HepG2 (cell line): ENCODE measurements at regions not wholly inside any gene's neighbourhood (a gene's known extent, or its start where the extent isn't known, plus 50 kb on each side); places are given as distances from the start of the nearest gene placed in this dataset.
A peak's percentile ranks its signal among the peaks of the same experiment; 100 is the strongest.

Experiments used
- ATAC-seq: fragments of 200-7000 bp; cut with Tn5 transposase; 3 replicates; pipeline ENCODE4 v1.9.1; 2020; ENCODE audit warnings: mild to moderate bottlenecking, moderate library complexity
- BruUV-seq: library from RNA; stranded (reverse); fragments of 400-500 nt; replicated peaks from 2 replicates; lab custom pipeline; 2021; lab: Mats Ljungman, UMichigan
- CTCF ChIA-PET: fragments of 300-600 bp; formaldehyde crosslinking; extraction: SDS; loops from one replicate; lab custom pipeline; 2021; ENCODE audit warnings: low total read pairs, inconsistent platforms, low intra/inter-chr PET ratio; lab: Yijun Ruan, JAX
- POLR2A ChIA-PET: fragments of 350-600 bp; sonication (Branson Sonifier 250); formaldehyde crosslinking; loops from one replicate; lab custom pipeline; 2020; ENCODE audit warnings: antibody characterized with exemption, inconsistent platforms; lab: Yijun Ruan, JAX
- DNase-seq: peaks from one replicate; pipeline ENCODE4 v3.0.0-alpha.2; 2015; ENCODE audit warnings: low spot score
- FAIRE-seq: peaks from 3 replicates; lab custom pipeline; 2011; peaks lifted over from hg19 to GRCh38; lab: Jason Lieb, UNC
- H2AFZ ChIP-seq: one replicate; pipeline ENCODE4 v1.6.1; 2011; ENCODE audit warnings: low read length, inconsistent platforms
- H3K27ac ChIP-seq: fragments of 300-600 bp; 3 replicates; pipeline ENCODE4 v1.8.0; 2011; ENCODE audit warnings: mixed run types, mild to moderate bottlenecking, mixed read lengths, low read length, inconsistent platforms; ENCODE audit not compliant: insufficient read depth; ENCODE audit errors: extremely low read length
- H3K27me3 ChIP-seq, 2 experiments: fragments of 200-600 bp in 1 of 2; 2 replicates in 1 of 2; 3 replicates in 1 of 2; pipeline versions ENCODE4 v1.6.0 to v1.8.0; 2011; ENCODE audit warnings: low read length in 2 of 2, mild to moderate bottlenecking in 2 of 2, moderate library complexity in 2 of 2, inconsistent platforms in 1 of 2; ENCODE audit not compliant: insufficient read depth in 2 of 2, control insufficient read depth in 1 of 2
- H3K36me3 ChIP-seq, 2 experiments: fragments of 200-600 bp in 1 of 2; replicated peaks in 1 of 2; 2 replicates in 1 of 2; 3 replicates in 1 of 2; pipeline versions ENCODE4 v1.5.1 to v1.8.0; 2011; ENCODE audit warnings: low read length in 2 of 2, inconsistent platforms in 1 of 2; ENCODE audit not compliant: insufficient read depth in 2 of 2, control insufficient read depth in 1 of 2
- H3K4me1 ChIP-seq: 2 replicates; pipeline ENCODE4 v1.5.1; 2012; ENCODE audit warnings: low read length, inconsistent platforms; ENCODE audit not compliant: insufficient read depth
- H3K4me2 ChIP-seq: 2 replicates; pipeline ENCODE4 v1.6.0; 2011; ENCODE audit warnings: low read depth, low read length, inconsistent platforms
- H3K4me3 ChIP-seq, 3 experiments: fragments of 200-600 bp in 1 of 3; sonication (generic), shearing (Covaris generic) in 1 of 3; replicated peaks in 1 of 3; 2 replicates each; pipeline ENCODE4 v1.5.1; 2011 to 2016; ENCODE audit warnings: low read length in 3 of 3, inconsistent platforms in 2 of 3, low read depth in 2 of 3, mild to moderate bottlenecking in 2 of 3, control low read depth in 1 of 3, mixed read lengths in 1 of 3; ENCODE audit not compliant: insufficient read depth in 1 of 3
- H3K79me2 ChIP-seq: one replicate; pipeline ENCODE4 v1.6.1; 2011; ENCODE audit warnings: low read length, inconsistent platforms; ENCODE audit not compliant: insufficient read depth
- H3K9ac ChIP-seq: 2 replicates; pipeline ENCODE4 v1.6.0; 2011; ENCODE audit warnings: mild to moderate bottlenecking, low read depth, low read length, inconsistent platforms; ENCODE audit not compliant: insufficient read depth
- H3K9me3 ChIP-seq: 2 replicates; pipeline ENCODE4 v1.5.1; 2012; ENCODE audit warnings: mild to moderate bottlenecking, low read length
- H4K20me1 ChIP-seq: 2 replicates; pipeline ENCODE4 v1.6.0; 2011; ENCODE audit warnings: inconsistent platforms, mild to moderate bottlenecking, low read length, moderate library complexity; ENCODE audit not compliant: insufficient read depth
- HNF4A ChIP-seq: sonication (generic); formaldehyde crosslinking; IDR thresholded peaks from 2 replicates; pipeline ENCODE4 v1.4.0; 2020; ENCODE audit warnings: missing genetic modification reagents
- HNF4G ChIP-seq, 2 experiments: sonication (generic) in 1 of 2; formaldehyde crosslinking in 1 of 2; IDR thresholded peaks; 2 replicates each; pipeline versions ENCODE4 v1.4.0 to v1.6.1; 2011 to 2020; ENCODE audit warnings: borderline replicate concordance in 2 of 2, low read depth in 2 of 2, mild to moderate bottlenecking in 2 of 2, low read length in 1 of 2, missing genetic modification reagents in 1 of 2, moderate library complexity in 1 of 2
- KAT7 ChIP-seq: IDR thresholded peaks from 2 replicates; pipeline ENCODE4 v1.6.1; 2018; ENCODE audit warnings: borderline replicate concordance, missing compliant biosample characterization
- MEF2D ChIP-seq: sonication (generic); formaldehyde crosslinking; IDR thresholded peaks from 2 replicates; pipeline ENCODE4 v1.5.1; 2020; ENCODE audit warnings: mild to moderate bottlenecking, missing genetic modification reagents
- NCOR1 ChIP-seq: fragments of 200-600 bp; sonication (generic); IDR thresholded peaks from 2 replicates; pipeline ENCODE4 v1.7.0; 2017; ENCODE audit warnings: antibody characterized with exemption, low read length, borderline replicate concordance
- TOE1 ChIP-seq: sonication (generic); formaldehyde crosslinking; IDR thresholded peaks from 2 replicates; pipeline ENCODE4 v1.4.0; 2020; ENCODE audit warnings: mild to moderate bottlenecking, missing genetic modification reagents
- WGBS: methylation state at CpG from one replicate; pipeline ENCODE4 v1.1.6; 2017; ENCODE audit warnings: low lambda C conversion rate; 5-methylcytosine and 5-hydroxymethylcytosine counted together
- in situ Hi-C: cut with HindIII; loops from 2 replicates; pipeline ENCODE4 v1.10.0; 2017; ENCODE audit warnings: low pct_unique_long_range_greater_than_20kb; ENCODE audit not compliant: extremely low pct_ligation_motif_present
- intact Hi-C: fragments of 100-400 bp; cut with micrococcal nuclease; formaldehyde crosslinking; loops from one replicate; pipeline ENCODE4 v1.10.0; 2022; ENCODE audit not compliant: unreplicated experiment
- TF ChIP-seq, protein P1 (sequence below): IDR thresholded peaks from 2 replicates; pipeline ENCODE4 v1.6.1; 2016; ENCODE audit warnings: low read depth, missing genetic modification reagents, missing compliant biosample characterization
- TF ChIP-seq, protein P2 (sequence below): sonication (generic); formaldehyde crosslinking; conservative IDR thresholded peaks from 2 replicates; pipeline ENCODE4 v1.4.0; 2020; ENCODE audit warnings: mild to moderate bottlenecking, missing genetic modification reagents, moderate library complexity

DNA sequence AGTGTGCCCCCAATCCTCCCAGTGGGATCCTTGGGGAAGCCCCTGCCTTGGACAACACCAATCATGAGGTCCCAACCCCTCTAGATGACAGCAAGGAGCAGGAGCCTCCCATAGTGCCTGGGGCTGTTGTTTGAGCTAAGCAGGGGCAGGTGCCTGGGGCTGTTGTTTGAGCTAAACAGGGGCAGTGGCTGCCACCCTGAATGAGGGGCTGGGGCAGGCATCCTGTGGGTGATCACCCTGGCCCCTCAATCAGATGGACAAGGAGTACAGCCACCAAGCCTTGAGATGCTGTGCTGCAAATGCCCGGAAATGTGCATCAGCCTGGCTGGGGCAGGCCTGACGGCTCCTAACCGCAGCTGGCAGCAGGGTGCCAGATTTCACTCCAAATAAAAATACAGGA is 66.7 kb downstream of the MYEOV start:
- Histone ChIP-seq H3K4me1 (peaks cover 24% of the 10 kb centered on the region), H4K20me1 (no peaks in the 10 kb centered on the region), H3K9me3 (peaks cover 7% of the 10 kb centered on the region; the same call in 1 of the 2 replicates), H3K79me2 (no peaks in the 10 kb centered on the region), H3K27ac (no peak overlapping the region), H3K4me2 (no peak overlapping the region), H3K36me3 (no peaks in the 10 kb centered on the region), H2AFZ (no peak overlapping the region), H3K4me3 (no peak overlapping the region), H3K27me3 (peaks cover 0 to 9% of the 10 kb centered on the region in 2 experiments; a peak in 1 of 5 replicates), H3K9ac (no peak overlapping the region)
- TF ChIP-seq MEF2D (CRISPR knock-in tag) (no peak), KAT7 (CRISPR knock-in tag) (no peak)
- no peak for FAIRE-seq
- in situ Hi-C loops: no loop called here
- WGBS: 48% methylated on average over 3 of the region's 3 CpGs
- DNase-seq: no peak
- ChIA-PET POLR2A (no interaction called here), CTCF (no interaction called here)
- intact Hi-C loops: no loop called here
- BruUV-seq: no TSS peak
- ATAC-seq: no peak

DNA sequence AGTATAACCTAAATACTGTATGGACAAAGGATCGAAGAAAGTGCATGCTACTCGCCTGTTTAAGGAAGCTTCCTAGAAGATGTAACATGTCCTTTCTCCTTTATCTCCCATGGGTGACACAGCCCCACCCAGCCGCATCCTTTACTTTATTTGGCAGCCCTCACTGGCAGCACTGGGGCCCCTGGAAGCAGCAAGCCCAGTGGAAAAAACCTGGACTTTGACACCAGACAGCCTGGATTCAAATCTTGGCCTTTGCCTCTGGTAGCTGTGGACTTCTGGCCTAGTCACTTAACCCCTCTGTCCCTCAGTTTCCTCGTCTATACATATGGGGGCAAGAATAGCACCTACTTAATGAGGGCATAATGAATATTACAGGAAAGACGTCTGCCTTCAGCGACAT is 67.1 kb downstream of the MYEOV start:
- TF ChIP-seq, protein P1, sequence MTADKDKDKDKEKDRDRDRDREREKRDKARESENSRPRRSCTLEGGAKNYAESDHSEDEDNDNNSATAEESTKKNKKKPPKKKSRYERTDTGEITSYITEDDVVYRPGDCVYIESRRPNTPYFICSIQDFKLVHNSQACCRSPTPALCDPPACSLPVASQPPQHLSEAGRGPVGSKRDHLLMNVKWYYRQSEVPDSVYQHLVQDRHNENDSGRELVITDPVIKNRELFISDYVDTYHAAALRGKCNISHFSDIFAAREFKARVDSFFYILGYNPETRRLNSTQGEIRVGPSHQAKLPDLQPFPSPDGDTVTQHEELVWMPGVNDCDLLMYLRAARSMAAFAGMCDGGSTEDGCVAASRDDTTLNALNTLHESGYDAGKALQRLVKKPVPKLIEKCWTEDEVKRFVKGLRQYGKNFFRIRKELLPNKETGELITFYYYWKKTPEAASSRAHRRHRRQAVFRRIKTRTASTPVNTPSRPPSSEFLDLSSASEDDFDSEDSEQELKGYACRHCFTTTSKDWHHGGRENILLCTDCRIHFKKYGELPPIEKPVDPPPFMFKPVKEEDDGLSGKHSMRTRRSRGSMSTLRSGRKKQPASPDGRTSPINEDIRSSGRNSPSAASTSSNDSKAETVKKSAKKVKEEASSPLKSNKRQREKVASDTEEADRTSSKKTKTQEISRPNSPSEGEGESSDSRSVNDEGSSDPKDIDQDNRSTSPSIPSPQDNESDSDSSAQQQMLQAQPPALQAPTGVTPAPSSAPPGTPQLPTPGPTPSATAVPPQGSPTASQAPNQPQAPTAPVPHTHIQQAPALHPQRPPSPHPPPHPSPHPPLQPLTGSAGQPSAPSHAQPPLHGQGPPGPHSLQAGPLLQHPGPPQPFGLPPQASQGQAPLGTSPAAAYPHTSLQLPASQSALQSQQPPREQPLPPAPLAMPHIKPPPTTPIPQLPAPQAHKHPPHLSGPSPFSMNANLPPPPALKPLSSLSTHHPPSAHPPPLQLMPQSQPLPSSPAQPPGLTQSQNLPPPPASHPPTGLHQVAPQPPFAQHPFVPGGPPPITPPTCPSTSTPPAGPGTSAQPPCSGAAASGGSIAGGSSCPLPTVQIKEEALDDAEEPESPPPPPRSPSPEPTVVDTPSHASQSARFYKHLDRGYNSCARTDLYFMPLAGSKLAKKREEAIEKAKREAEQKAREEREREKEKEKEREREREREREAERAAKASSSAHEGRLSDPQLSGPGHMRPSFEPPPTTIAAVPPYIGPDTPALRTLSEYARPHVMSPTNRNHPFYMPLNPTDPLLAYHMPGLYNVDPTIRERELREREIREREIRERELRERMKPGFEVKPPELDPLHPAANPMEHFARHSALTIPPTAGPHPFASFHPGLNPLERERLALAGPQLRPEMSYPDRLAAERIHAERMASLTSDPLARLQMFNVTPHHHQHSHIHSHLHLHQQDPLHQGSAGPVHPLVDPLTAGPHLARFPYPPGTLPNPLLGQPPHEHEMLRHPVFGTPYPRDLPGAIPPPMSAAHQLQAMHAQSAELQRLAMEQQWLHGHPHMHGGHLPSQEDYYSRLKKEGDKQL (CRISPR knock-in tag): no peak
- TF ChIP-seq NCOR1 (peak; percentile 22; the same call in 1 of the 2 replicates), TOE1 (CRISPR knock-in tag) (no peak), HNF4A (peak; percentile 34; the same call in 1 of the 2 replicates), HNF4G (IDR thresholded peaks at IDR 0.05; ENCODE audit: borderline replicate concordance, low read depth, low read length) (0 out of 2 replicates have a peak, but pooled peaks have one; percentile 42), HNF4G (CRISPR knock-in tag; IDR thresholded peaks at IDR 0.05; ENCODE audit: borderline replicate concordance, low read depth) (no peak)
- TF ChIP-seq, protein P2, sequence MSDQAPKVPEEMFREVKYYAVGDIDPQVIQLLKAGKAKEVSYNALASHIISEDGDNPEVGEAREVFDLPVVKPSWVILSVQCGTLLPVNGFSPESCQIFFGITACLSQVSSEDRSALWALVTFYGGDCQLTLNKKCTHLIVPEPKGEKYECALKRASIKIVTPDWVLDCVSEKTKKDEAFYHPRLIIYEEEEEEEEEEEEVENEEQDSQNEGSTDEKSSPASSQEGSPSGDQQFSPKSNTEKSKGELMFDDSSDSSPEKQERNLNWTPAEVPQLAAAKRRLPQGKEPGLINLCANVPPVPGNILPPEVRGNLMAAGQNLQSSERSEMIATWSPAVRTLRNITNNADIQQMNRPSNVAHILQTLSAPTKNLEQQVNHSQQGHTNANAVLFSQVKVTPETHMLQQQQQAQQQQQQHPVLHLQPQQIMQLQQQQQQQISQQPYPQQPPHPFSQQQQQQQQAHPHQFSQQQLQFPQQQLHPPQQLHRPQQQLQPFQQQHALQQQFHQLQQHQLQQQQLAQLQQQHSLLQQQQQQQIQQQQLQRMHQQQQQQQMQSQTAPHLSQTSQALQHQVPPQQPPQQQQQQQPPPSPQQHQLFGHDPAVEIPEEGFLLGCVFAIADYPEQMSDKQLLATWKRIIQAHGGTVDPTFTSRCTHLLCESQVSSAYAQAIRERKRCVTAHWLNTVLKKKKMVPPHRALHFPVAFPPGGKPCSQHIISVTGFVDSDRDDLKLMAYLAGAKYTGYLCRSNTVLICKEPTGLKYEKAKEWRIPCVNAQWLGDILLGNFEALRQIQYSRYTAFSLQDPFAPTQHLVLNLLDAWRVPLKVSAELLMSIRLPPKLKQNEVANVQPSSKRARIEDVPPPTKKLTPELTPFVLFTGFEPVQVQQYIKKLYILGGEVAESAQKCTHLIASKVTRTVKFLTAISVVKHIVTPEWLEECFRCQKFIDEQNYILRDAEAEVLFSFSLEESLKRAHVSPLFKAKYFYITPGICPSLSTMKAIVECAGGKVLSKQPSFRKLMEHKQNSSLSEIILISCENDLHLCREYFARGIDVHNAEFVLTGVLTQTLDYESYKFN: 0 out of 2 replicates have a peak, but pooled peaks have one; percentile 23
- no peak overlapping the region for H2AFZ ChIP-seq
- H3K4me2 ChIP-seq: 0 out of 2 replicates have a peak overlapping the region, but pooled peaks have one; percentile 4
- H3K9me3 ChIP-seq: peaks cover 7% of the 10 kb centered on the region; the same call in 1 of the 2 replicates
- 54% methylated on average over 6 of the region's 6 CpGs for WGBS
- FAIRE-seq (no peak), DNase-seq (no peak), ATAC-seq (no peak)
- no peak overlapping the region for H3K9ac ChIP-seq
- peaks cover 24% of the 10 kb centered on the region for H3K4me1 ChIP-seq
- POLR2A ChIA-PET: no interaction called here
- CTCF ChIA-PET: no interaction called here
- no peaks in the 10 kb centered on the region for H4K20me1 ChIP-seq
- H3K36me3 ChIP-seq: no peaks in the 10 kb centered on the region
- peaks cover 0 to 9% of the 10 kb centered on the region in 2 experiments; a peak in 1 of 5 replicates for H3K27me3 ChIP-seq
- no peak overlapping the region for H3K27ac ChIP-seq
- no peaks in the 10 kb centered on the region for H3K79me2 ChIP-seq
- intact Hi-C loops (no loop called here), in situ Hi-C loops (no loop called here)
- H3K4me3 ChIP-seq: no peak overlapping the region
- BruUV-seq: no TSS peak
